CD14-positive monocyte (primary cell): ENCODE measurements at regions not wholly inside any gene's neighbourhood (a gene's known extent, or its start where the extent isn't known, plus 50 kb on each side); places are given as distances from the start of the nearest gene placed in this dataset.
"Not testable (repeated sequence)": the region's sequence is repeated elsewhere in the genome, so short reads cannot be mapped to it uniquely, and the experiment has no call there.

Experiments used
- DNase-seq, 3 donors: peaks; one replicate each; pipeline ENCODE4 v3.0.0-alpha.2; 2011 to 2022
- H2AFZ ChIP-seq: 2 replicates; pipeline ENCODE4 v1.6.0; 2012; ENCODE audit warnings: mild to moderate bottlenecking, low read depth, low read length, inconsistent platforms; ENCODE audit not compliant: insufficient read depth, poor library complexity, severe bottlenecking
- H3K27ac ChIP-seq, 2 donors: 1 replicate in 1 of 2; 2 replicates in 1 of 2; pipeline ENCODE4 v1.5.1; 2012 to 2013; ENCODE audit warnings: low read length in 2 of 2, control low read depth in 1 of 2, inconsistent platforms in 1 of 2, low read depth in 1 of 2, mild to moderate bottlenecking in 1 of 2
- H3K27me3 ChIP-seq, 2 donors: one replicate each; pipeline versions ENCODE4 v1.6.0 to v1.6.1; 2011 to 2013; ENCODE audit warnings: low read length in 2 of 2; ENCODE audit not compliant: control insufficient read depth in 2 of 2, insufficient read depth in 2 of 2
- H3K36me3 ChIP-seq, 2 donors: replicated peaks in 1 of 2; 1 replicate in 1 of 2; 2 replicates in 1 of 2; pipeline versions ENCODE4 v1.5.1 to v1.6.1; 2012 to 2013; ENCODE audit warnings: low read length in 2 of 2, control low read depth in 1 of 2, inconsistent platforms in 1 of 2, mild to moderate bottlenecking in 1 of 2; ENCODE audit not compliant: insufficient read depth in 2 of 2, control insufficient read depth in 1 of 2
- H3K4me1 ChIP-seq, 2 donors: 1 replicate in 1 of 2; 2 replicates in 1 of 2; pipeline versions ENCODE4 v1.5.1 to v1.6.1; 2012 to 2013; ENCODE audit warnings: low read length in 2 of 2, control low read depth in 1 of 2, inconsistent platforms in 1 of 2, mild to moderate bottlenecking in 1 of 2, moderate library complexity in 1 of 2; ENCODE audit not compliant: insufficient read depth in 2 of 2, control insufficient read depth in 1 of 2
- H3K4me2 ChIP-seq: replicated peaks from 2 replicates; pipeline ENCODE3; 2012; ENCODE audit warnings: low read length, moderate library complexity, mild to moderate bottlenecking; ENCODE audit not compliant: poor library complexity, severe bottlenecking; ENCODE audit errors: extremely low read depth
- H3K4me3 ChIP-seq, 3 experiments: fragments of 200-600 bp in 1 of 3; sonication (generic) in 1 of 3; replicated peaks in 1 of 3; 1 replicate in 2 of 3; 2 replicates in 1 of 3; pipeline ENCODE4 v1.5.1; 2011 to 2013; ENCODE audit warnings: low read length in 3 of 3, mild to moderate bottlenecking in 3 of 3, control low read depth in 2 of 3, low read depth in 2 of 3, inconsistent platforms in 1 of 3, moderate library complexity in 1 of 3
- H3K79me2 ChIP-seq: 2 replicates; pipeline ENCODE4 v1.6.0; 2012; ENCODE audit warnings: mild to moderate bottlenecking, control low read depth, inconsistent platforms, low read length, moderate library complexity; ENCODE audit not compliant: insufficient read depth
- H3K9ac ChIP-seq: 2 replicates; pipeline ENCODE4 v1.6.0; 2017; ENCODE audit warnings: low read length, mild to moderate bottlenecking; ENCODE audit not compliant: insufficient read depth, poor library complexity, severe bottlenecking
- H3K9me3 ChIP-seq, 2 donors: replicated peaks in 1 of 2; 1 replicate in 1 of 2; 2 replicates in 1 of 2; pipeline versions ENCODE4 v1.5.1 to v1.6.1; 2012 to 2013; ENCODE audit warnings: low read length in 2 of 2, control low read depth in 1 of 2; ENCODE audit not compliant: control insufficient read depth in 1 of 2, insufficient read depth in 1 of 2
- H4K20me1 ChIP-seq: 2 replicates; pipeline ENCODE4 v1.6.0; 2012; ENCODE audit warnings: mild to moderate bottlenecking, low read length, control low read depth, moderate library complexity; ENCODE audit not compliant: insufficient read depth
- H3K27ac Mint-ChIP-seq, 7 donors: one replicate each; pipeline ENCODE4 v1.8.0; 2020; ENCODE audit warnings: mild to moderate bottlenecking in 7 of 7, mixed read lengths in 7 of 7, moderate library complexity in 6 of 7, inconsistent platforms in 2 of 7
- H3K27me3 Mint-ChIP-seq, 3 donors: one replicate each; pipeline ENCODE4 v1.8.0; 2021 to 2022; ENCODE audit warnings: low read depth in 3 of 3, mild to moderate bottlenecking in 3 of 3, mixed read lengths in 3 of 3, moderate library complexity in 3 of 3, inconsistent platforms in 1 of 3
- H3K36me3 Mint-ChIP-seq, 2 donors: one replicate each; pipeline ENCODE4 v1.8.0; 2020; ENCODE audit warnings: mixed read lengths in 2 of 2, inconsistent platforms in 1 of 2, mild to moderate bottlenecking in 1 of 2
- H3K4me1 Mint-ChIP-seq: one replicate; pipeline ENCODE4 v1.8.0; 2020; ENCODE audit warnings: mild to moderate bottlenecking, mixed read lengths
- H3K4me3 Mint-ChIP-seq, 2 donors: one replicate each; pipeline ENCODE4 v1.8.0; 2020; ENCODE audit warnings: mild to moderate bottlenecking in 2 of 2, mixed read lengths in 2 of 2, moderate library complexity in 1 of 2
- H3K9me3 Mint-ChIP-seq, 7 donors: one replicate each; pipeline ENCODE4 v1.8.0; 2020 to 2022; ENCODE audit warnings: mixed read lengths in 7 of 7, mild to moderate bottlenecking in 6 of 7, moderate library complexity in 6 of 7, inconsistent platforms in 2 of 7
- CTCF ChIP-seq: fragments of 200-600 bp; IDR thresholded peaks from one replicate; pipeline ENCODE4 v1.8.0; 2022; ENCODE audit warnings: antibody characterized with exemption, mild to moderate bottlenecking
- WGBS: methylation state at CpG from one replicate; pipeline ENCODE4 v1.1.5; 2013; ENCODE audit warnings: missing lambda C conversion rate; ENCODE audit not compliant: insufficient coverage; 5-methylcytosine and 5-hydroxymethylcytosine counted together
- intact Hi-C, 2 donors: fragments of 100-400 bp; cut with micrococcal nuclease; formaldehyde crosslinking; loops; one replicate each; pipeline versions ENCODE4 v1.15.0 to v1.15.1; 2023

- WGBS, result 71% methylated on average over 1 of the region's 1 CpG
- Mint-ChIP-seq H3K27ac (no peak overlapping the region), H3K36me3 (no peaks in the 10 kb centered on the region), H3K4me1 (no peaks in the 10 kb centered on the region), H3K27me3 (no peaks in the 10 kb centered on the region), H3K4me3 (no peak overlapping the region), H3K9me3 (peaks cover 0 to 15% (median 6%) of the 10 kb centered on the region in 7 donors)
- Histone ChIP-seq H3K79me2 (no peaks in the 10 kb centered on the region), H4K20me1 (no peaks in the 10 kb centered on the region), H3K27ac (no peak overlapping the region), H3K9me3 (peaks cover 4 to 10% of the 10 kb centered on the region in 2 donors), H2AFZ (no peak overlapping the region), H3K4me3 (no peak overlapping the region), H3K4me1 (no peaks in the 10 kb centered on the region), H3K27me3 (no peaks in the 10 kb centered on the region), H3K4me2 (no peak overlapping the region), H3K36me3 (no peaks in the 10 kb centered on the region), H3K9ac (no peak overlapping the region)
- intact Hi-C loops, result no loop called here
- no peak for TF ChIP-seq CTCF
- no peak for DNase-seq
These were observed 247.2 kb downstream of the ZIC4 start for GRCh38 chr3:147159141-147159540.

- TF ChIP-seq CTCF, result no peak
- intact Hi-C loops, result no loop called here
These were observed 248.7 kb downstream of the ZIC4 start for GRCh38 chr3:147157631-147158030.

GRCh38 chr3:147154988-147155387 lies 251.4 kb downstream of the ZIC4 start:
- H3K4me1 Mint-ChIP-seq, H3K4me3 Mint-ChIP-seq, H3K4me1 ChIP-seq, H3K27ac Mint-ChIP-seq, H3K36me3 ChIP-seq, H3K27ac ChIP-seq, H2AFZ ChIP-seq, H3K4me3 ChIP-seq, H4K20me1 ChIP-seq, DNase-seq, H3K4me2 ChIP-seq, H3K79me2 ChIP-seq, H3K27me3 Mint-ChIP-seq, H3K9ac ChIP-seq, intact Hi-C loops, H3K36me3 Mint-ChIP-seq, H3K27me3 ChIP-seq: not testable (repeated sequence)
- H3K9me3 Mint-ChIP-seq, result peaks cover 2 to 20% (median 8%) of the 10 kb centered on the region in 7 donors
- 68% methylated on average over 3 of the region's 10 CpGs for WGBS
- H3K9me3 ChIP-seq, result peaks cover 13 to 15% of the 10 kb centered on the region in 2 donors

More at GRCh38 chr3:147157631-147158030, 248.7 kb downstream of the ZIC4 start:
- Mint-ChIP-seq H3K9me3 (peaks cover 2 to 15% (median 7%) of the 10 kb centered on the region in 7 donors), H3K4me3 (no peak overlapping the region), H3K27ac (no peak overlapping the region), H3K27me3 (no peaks in the 10 kb centered on the region), H3K4me1 (no peaks in the 10 kb centered on the region), H3K36me3 (no peaks in the 10 kb centered on the region)
- no peak for DNase-seq
- H3K36me3 ChIP-seq, result no peaks in the 10 kb centered on the region
- no peaks in the 10 kb centered on the region for H3K4me1 ChIP-seq
- no peaks in the 10 kb centered on the region for H3K79me2 ChIP-seq
- no peak overlapping the region for H3K27ac ChIP-seq
- H3K4me3 ChIP-seq, result no peak overlapping the region
- peaks cover 13 to 15% of the 10 kb centered on the region in 2 donors for H3K9me3 ChIP-seq
- H3K9ac ChIP-seq, result no peak overlapping the region
- H3K4me2 ChIP-seq, result no peak overlapping the region
- H4K20me1 ChIP-seq, result no peaks in the 10 kb centered on the region
- H3K27me3 ChIP-seq, result no peaks in the 10 kb centered on the region
- WGBS, result 75% methylated on average over 2 of the region's 3 CpGs
- no peak overlapping the region for H2AFZ ChIP-seq
